NCI-H524 treated with DMSO at 0.1 percent for 48 hours (cell line): ENCODE measurements at regions not wholly inside any gene's neighbourhood (a gene's known extent, or its start where the extent isn't known, plus 50 kb on each side); places are given as distances from the start of the nearest gene placed in this dataset.

Experiments
- DNase-seq: peaks from one replicate; lab custom pipeline; 2025; lab: John Stamatoyannopoulos, UW

- no peak for DNase-seq
These were observed 55.4 kb downstream of the GSX1 start for GRCh38 chr13:27847669-27848068.

GRCh38 chr13:27851096-27851850 is 59.0 kb downstream of the GSX1 start:
- no peak for DNase-seq

- no peak for DNase-seq
These were observed 60.2 kb downstream of the GSX1 start for GRCh38 chr13:27852491-27852890.

- DNase-seq = no peak
These were observed 61.1 kb downstream of the GSX1 start for GRCh38 chr13:27853335-27853734.

GRCh38 chr13:27853861-27854260 is 61.6 kb downstream of the GSX1 start:
- DNase-seq = no peak

GRCh38 chr13:27854606-27855005 is 62.3 kb downstream of the GSX1 start:
- DNase-seq = no peak

GRCh38 chr13:27855381-27855780 is 63.1 kb downstream of the GSX1 start:
- no peak for DNase-seq

GRCh38 chr13:27857282-27857681 is 62.5 kb upstream of the PDX1 start:
- DNase-seq = peak; percentile 68

GRCh38 chr13:27858046-27858445 is 61.8 kb upstream of the PDX1 start:
- DNase-seq = no peak

GRCh38 chr13:27860743-27861142 is 59.1 kb upstream of the PDX1 start:
- no peak for DNase-seq

- DNase-seq = no peak
These were observed 58.6 kb upstream of the PDX1 start for GRCh38 chr13:27861165-27861564.

GRCh38 chr13:27868641-27869435 is 51.0 kb upstream of the PDX1 start:
- no peak for DNase-seq

GRCh38 chr13:27869436-27870095 is 50.2 kb upstream of the PDX1 start:
- DNase-seq = no peak
